ENCODE measurements at regions not wholly inside any gene's neighbourhood (a gene's known extent, or its start where the extent isn't known, plus 50 kb on each side); places are given as distances from the start of the nearest gene placed in this dataset.

DNA sequence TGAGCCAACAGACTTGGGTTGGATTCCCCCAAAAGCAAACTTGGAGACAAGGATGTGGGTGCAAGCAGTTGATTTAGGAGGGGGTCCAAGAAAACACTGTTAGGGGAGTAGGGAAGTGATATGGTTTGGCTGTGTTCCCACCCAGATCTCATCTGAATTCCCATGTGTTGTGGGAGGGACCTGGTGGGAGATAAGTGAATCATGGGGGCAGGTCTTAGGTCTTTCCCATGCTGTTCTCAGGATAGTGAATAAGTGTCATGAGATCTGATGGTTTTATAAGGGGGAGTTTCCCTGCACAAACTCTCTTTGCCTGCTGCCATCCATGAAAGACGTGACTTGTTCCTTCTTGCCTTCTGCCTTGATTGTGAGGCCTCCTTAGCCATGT lies 542.6 kb downstream of the DHX35 start:
- CTCF ChIA-PET, result no interaction called here
- Histone ChIP-seq H3K9me3 (ENCODE audit: control insufficient read depth, insufficient read depth, low read length) (peaks cover 2% of the 10 kb centered on the region; the same call in 1 of the 2 replicates), H3K4me3 (ENCODE audit: low read depth, low read length) (no peak overlapping the region), H3K27ac (ENCODE audit: low read depth, low read length) (no peak overlapping the region), H3K27me3 (ENCODE audit: control insufficient read depth, insufficient read depth, low read length) (no peaks in the 10 kb centered on the region)
- no peak for DNase-seq (ENCODE audit: low read depth, low spot score)
- TF ChIP-seq, protein P1, sequence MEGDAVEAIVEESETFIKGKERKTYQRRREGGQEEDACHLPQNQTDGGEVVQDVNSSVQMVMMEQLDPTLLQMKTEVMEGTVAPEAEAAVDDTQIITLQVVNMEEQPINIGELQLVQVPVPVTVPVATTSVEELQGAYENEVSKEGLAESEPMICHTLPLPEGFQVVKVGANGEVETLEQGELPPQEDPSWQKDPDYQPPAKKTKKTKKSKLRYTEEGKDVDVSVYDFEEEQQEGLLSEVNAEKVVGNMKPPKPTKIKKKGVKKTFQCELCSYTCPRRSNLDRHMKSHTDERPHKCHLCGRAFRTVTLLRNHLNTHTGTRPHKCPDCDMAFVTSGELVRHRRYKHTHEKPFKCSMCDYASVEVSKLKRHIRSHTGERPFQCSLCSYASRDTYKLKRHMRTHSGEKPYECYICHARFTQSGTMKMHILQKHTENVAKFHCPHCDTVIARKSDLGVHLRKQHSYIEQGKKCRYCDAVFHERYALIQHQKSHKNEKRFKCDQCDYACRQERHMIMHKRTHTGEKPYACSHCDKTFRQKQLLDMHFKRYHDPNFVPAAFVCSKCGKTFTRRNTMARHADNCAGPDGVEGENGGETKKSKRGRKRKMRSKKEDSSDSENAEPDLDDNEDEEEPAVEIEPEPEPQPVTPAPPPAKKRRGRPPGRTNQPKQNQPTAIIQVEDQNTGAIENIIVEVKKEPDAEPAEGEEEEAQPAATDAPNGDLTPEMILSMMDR (IDR thresholded peaks at IDR 0.05; ENCODE audit: low read depth, low read length), result no peak
- POLR2A ChIA-PET, result no interaction called here

- peaks cover 2% of the 10 kb centered on the region; the same call in 1 of the 2 replicates for H3K9me3 ChIP-seq (ENCODE audit: control insufficient read depth, insufficient read depth, low read length)
- TF ChIP-seq, protein P1 (IDR thresholded peaks at IDR 0.05; ENCODE audit: low read depth, low read length), result no peak
- no peaks in the 10 kb centered on the region for H3K27me3 ChIP-seq (ENCODE audit: control insufficient read depth, insufficient read depth, low read length)
- CTCF ChIA-PET, result no interaction called here
- no peak overlapping the region for H3K4me3 ChIP-seq (ENCODE audit: low read depth, low read length)
- H3K27ac ChIP-seq (ENCODE audit: low read depth, low read length), result no peak overlapping the region
- POLR2A ChIA-PET, result no interaction called here
- DNase-seq (ENCODE audit: low read depth, low spot score), result no peak
Measured at GRCh38 chr20:39503902-39504709, 542.0 kb downstream of the DHX35 start.

DNA sequence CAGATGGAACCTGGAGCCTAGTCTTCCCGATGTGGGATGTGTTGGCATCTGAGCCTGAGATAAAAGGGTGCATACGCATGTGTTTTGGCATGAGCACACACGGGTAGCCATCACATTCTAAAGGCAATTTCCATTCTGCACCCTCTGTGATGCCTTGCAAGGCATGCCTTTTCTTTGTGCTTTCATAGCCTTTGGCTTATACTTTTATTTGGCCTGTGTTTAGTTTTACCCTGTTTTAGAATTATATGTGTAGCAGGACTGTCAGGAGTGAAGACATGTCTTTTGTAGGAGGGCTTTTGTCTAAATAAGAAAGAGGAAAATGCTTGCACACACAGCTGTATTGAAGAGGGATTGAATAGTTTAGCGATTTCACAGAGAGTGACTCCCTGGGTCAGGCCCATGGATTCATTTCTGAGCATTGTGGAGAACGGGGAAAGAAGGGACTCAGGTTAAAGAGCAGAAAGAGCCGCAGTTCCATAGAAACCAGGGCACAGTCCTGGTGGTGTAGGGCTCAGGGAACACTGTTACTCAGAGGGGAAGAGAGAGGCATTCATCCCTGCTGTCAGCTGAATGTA lies 530.2 kb downstream of the DHX35 start:
- ChIA-PET POLR2A (no interaction called here), CTCF (no interaction called here)
- TF ChIP-seq, protein P1 (IDR thresholded peaks at IDR 0.05; ENCODE audit: low read depth, low read length), result no peak
- H3K9me3 ChIP-seq (ENCODE audit: control insufficient read depth, insufficient read depth, low read length), result no peaks in the 10 kb centered on the region; the same call in 1 of the 2 replicates
- H3K27ac ChIP-seq (ENCODE audit: low read depth, low read length), result no peak overlapping the region
- no peak for DNase-seq (ENCODE audit: low read depth, low spot score)
- no peaks in the 10 kb centered on the region for H3K27me3 ChIP-seq (ENCODE audit: control insufficient read depth, insufficient read depth, low read length)
- H3K4me3 ChIP-seq (ENCODE audit: low read depth, low read length), result no peak overlapping the region

DNA sequence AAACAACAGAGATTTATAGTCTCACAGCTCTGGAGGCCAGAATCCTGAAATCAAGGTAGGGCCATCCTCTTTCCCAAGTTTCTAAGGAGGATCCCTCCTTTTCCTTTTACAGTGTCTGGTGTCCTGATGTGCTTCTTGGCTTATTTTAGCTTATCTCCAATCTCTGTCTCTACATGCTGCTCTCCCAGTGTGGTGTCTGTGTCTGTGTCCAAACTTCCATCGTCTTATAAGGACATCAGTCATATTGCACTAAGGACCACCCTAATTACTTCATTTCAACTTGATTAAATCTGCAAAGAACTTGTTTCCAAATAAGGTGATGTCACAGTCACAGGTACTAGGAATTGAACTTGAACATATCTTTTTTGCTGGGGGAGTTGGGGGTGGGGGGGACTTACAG lies 529.6 kb downstream of the DHX35 start:
- POLR2A ChIA-PET, result no interaction called here
- CTCF ChIA-PET, result no interaction called here
- H3K4me3 ChIP-seq (ENCODE audit: low read depth, low read length), result no peak overlapping the region
- no peak for DNase-seq (ENCODE audit: low read depth, low spot score)
- no peaks in the 10 kb centered on the region for H3K27me3 ChIP-seq (ENCODE audit: control insufficient read depth, insufficient read depth, low read length)
- TF ChIP-seq, protein P1 (IDR thresholded peaks at IDR 0.05; ENCODE audit: low read depth, low read length), result no peak
- no peaks in the 10 kb centered on the region; the same call in 1 of the 2 replicates for H3K9me3 ChIP-seq (ENCODE audit: control insufficient read depth, insufficient read depth, low read length)
- no peak overlapping the region for H3K27ac ChIP-seq (ENCODE audit: low read depth, low read length)

DNA sequence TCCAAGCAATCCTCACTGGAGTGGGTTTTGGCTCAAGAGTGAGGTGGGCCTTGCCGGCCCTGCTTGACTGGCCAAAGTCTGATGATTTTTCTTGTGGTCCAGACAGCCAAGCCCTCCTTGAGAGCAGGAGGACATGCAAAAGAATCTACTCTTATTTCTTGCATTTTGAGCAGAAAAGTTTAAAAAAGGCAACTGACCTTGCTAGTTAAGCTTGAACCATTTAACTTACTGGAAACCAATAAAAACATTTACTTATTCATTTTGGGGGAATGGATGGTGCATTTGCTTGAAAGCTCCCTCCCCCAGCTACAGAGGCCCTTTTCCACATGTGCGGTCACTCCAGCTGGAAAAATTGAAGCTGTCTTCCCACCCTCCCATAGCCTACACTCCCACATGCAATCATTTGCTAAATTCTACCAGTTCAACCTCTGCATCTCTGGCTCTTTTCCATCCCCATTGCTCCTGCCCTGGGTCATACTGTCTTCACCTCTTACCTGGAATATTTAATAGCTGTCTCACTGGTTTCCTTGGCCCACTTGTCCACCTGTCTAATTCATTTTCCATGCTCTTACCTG lies 527.9 kb downstream of the DHX35 start:
- DNase-seq (ENCODE audit: low read depth, low spot score), result no peak
- Histone ChIP-seq H3K9me3 (ENCODE audit: control insufficient read depth, insufficient read depth, low read length) (no peaks in the 10 kb centered on the region; the same call in 1 of the 2 replicates), H3K27ac (ENCODE audit: low read depth, low read length) (no peak overlapping the region), H3K4me3 (ENCODE audit: low read depth, low read length) (no peak overlapping the region), H3K27me3 (ENCODE audit: control insufficient read depth, insufficient read depth, low read length) (no peaks in the 10 kb centered on the region)
- ChIA-PET CTCF (no interaction called here), POLR2A (no interaction called here)
- TF ChIP-seq, protein P1 (IDR thresholded peaks at IDR 0.05; ENCODE audit: low read depth, low read length), result no peak

Data from AG04450 (cell line).